ENCODE measurements at regions not wholly inside any gene's neighbourhood (a gene's known extent, or its start where the extent isn't known, plus 50 kb on each side); places are given as distances from the start of the nearest gene placed in this dataset.

DNA sequence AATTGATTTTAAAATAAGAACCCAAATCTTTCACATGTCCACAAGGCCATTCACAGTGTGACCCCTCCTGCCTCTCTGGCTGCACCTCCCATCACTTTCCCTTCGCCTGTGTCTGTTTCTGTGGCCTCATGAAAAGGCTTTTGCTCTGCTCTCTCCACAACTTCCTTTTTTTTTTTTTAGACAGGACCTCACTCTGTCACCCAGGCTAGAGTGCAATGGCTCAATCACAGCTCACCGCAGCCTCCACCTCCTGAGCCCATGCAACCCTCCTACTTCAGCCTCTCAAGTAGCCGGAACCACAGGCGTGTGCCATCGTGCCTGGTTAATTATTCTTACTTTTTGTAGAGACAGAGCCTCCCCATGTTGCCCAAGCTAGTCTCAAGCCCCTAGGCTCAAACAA, 197.1 kb downstream of the ABCC12 start (continued):
- TF ChIP-seq, protein P1, sequence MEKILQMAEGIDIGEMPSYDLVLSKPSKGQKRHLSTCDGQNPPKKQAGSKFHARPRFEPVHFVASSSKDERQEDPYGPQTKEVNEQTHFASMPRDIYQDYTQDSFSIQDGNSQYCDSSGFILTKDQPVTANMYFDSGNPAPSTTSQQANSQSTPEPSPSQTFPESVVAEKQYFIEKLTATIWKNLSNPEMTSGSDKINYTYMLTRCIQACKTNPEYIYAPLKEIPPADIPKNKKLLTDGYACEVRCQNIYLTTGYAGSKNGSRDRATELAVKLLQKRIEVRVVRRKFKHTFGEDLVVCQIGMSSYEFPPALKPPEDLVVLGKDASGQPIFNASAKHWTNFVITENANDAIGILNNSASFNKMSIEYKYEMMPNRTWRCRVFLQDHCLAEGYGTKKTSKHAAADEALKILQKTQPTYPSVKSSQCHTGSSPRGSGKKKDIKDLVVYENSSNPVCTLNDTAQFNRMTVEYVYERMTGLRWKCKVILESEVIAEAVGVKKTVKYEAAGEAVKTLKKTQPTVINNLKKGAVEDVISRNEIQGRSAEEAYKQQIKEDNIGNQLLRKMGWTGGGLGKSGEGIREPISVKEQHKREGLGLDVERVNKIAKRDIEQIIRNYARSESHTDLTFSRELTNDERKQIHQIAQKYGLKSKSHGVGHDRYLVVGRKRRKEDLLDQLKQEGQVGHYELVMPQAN (IDR thresholded peaks at IDR 0.05; ENCODE audit: borderline replicate concordance) = no peak
- TF ChIP-seq HDAC8 (tag; IDR thresholded peaks at IDR 0.05) (no peak), KLF10 (CRISPR knock-in tag; IDR thresholded peaks at IDR 0.05) (no peak), SP1 (CRISPR knock-in tag; IDR thresholded peaks at IDR 0.05) (no peak), CBFA2T3 (IDR thresholded peaks at IDR 0.05) (no peak), NFE2L1 (tag; IDR thresholded peaks at IDR 0.05; ENCODE audit: borderline replicate concordance, low read depth) (no peak), SREBF2 (CRISPR knock-in tag; IDR thresholded peaks at IDR 0.05) (no peak), NR4A1 (CRISPR knock-in tag; IDR thresholded peaks at IDR 0.05) (no peak), NR4A1 (tag; IDR thresholded peaks at IDR 0.05) (no peak), HMG20A (CRISPR knock-in tag; conservative IDR thresholded peaks at IDR 0.05) (no peak), ZFPM2 (CRISPR knock-in tag; IDR thresholded peaks at IDR 0.05) (no peak), POLR3G (IDR thresholded peaks at IDR 0.05; ENCODE audit: extremely low read depth, insufficient read length, insufficient replicate concordance) (no peak)
- TF ChIP-seq, protein P2, sequence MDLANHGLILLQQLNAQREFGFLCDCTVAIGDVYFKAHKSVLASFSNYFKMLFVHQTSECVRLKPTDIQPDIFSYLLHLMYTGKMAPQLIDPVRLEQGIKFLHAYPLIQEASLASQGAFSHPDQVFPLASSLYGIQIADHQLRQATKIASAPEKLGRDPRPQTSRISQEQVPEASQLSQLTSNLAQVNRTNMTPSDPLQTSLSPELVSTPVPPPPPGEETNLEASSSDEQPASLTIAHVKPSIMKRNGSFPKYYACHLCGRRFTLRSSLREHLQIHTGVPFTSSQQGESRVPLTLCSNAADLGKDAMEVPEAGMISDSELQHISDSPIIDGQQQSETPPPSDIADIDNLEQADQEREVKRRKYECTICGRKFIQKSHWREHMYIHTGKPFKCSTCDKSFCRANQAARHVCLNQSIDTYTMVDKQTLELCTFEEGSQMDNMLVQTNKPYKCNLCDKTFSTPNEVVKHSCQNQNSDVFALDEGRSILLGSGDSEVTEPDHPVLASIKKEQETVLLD (IDR thresholded peaks at IDR 0.05) = no peak
